B cell (primary cell): ENCODE measurements at regions not wholly inside any gene's neighbourhood (a gene's known extent, or its start where the extent isn't known, plus 50 kb on each side); places are given as distances from the start of the nearest gene placed in this dataset.
"Not testable (repeated sequence)": the region's sequence is repeated elsewhere in the genome, so short reads cannot be mapped to it uniquely, and the experiment has no call there.

Experiments used
- ATAC-seq: fragments of 200-7000 bp; cut with Tn5 transposase; one replicate; pipeline ENCODE4 v1.10.0; 2021; ENCODE audit warnings: low read depth, mild to moderate bottlenecking, moderate number of reproducible peaks, moderate library complexity
- CTCF ChIA-PET: fragments of 350-600 bp; sonication (Branson Sonifier 250); formaldehyde crosslinking; loops from one replicate; lab custom pipeline; 2021; ENCODE audit warnings: antibody characterized with exemption, inconsistent platforms; lab: Charles Lee
- POLR2A ChIA-PET: fragments of 350-600 bp; sonication (Branson Sonifier 250); formaldehyde crosslinking; loops from one replicate; lab custom pipeline; 2021; ENCODE audit warnings: antibody characterized with exemption; lab: Charles Lee
- DNase-seq: peaks from one replicate; pipeline ENCODE4 v3.0.0; 2013
- H2AFZ ChIP-seq: 2 replicates; pipeline ENCODE4 v1.6.1; 2012; ENCODE audit warnings: mild to moderate bottlenecking, low read depth, low read length; ENCODE audit not compliant: insufficient read depth, poor library complexity, severe bottlenecking
- H3K27ac ChIP-seq, 2 donors: 1 replicate in 1 of 2; 2 replicates in 1 of 2; pipeline ENCODE4 v1.5.1; 2012 to 2013; ENCODE audit warnings: low read length in 2 of 2, mild to moderate bottlenecking in 2 of 2, moderate library complexity in 1 of 2
- H3K27me3 ChIP-seq, 4 experiments: fragments of 200-600 bp in 1 of 4; sonication (generic) in 1 of 4; replicated peaks in 1 of 4; 1 replicate in 2 of 4; 2 replicates in 2 of 4; pipeline versions ENCODE4 v1.6.1 to v1.7.0; 2013 to 2016; ENCODE audit warnings: low read length in 3 of 4, mild to moderate bottlenecking in 2 of 4, mixed read lengths in 1 of 4, moderate library complexity in 1 of 4; ENCODE audit not compliant: insufficient read depth in 4 of 4, control insufficient read depth in 3 of 4; ENCODE audit errors: control extremely low read depth in 1 of 4
- H3K36me3 ChIP-seq, 2 experiments: replicated peaks in 1 of 2; 1 replicate in 1 of 2; 2 replicates in 1 of 2; pipeline versions ENCODE4 v1.6.1 to v1.7.1; 2013; ENCODE audit warnings: low read length in 1 of 2; ENCODE audit not compliant: insufficient read depth in 2 of 2, control insufficient read depth in 1 of 2; ENCODE audit errors: control extremely low read depth in 1 of 2, extremely low read depth in 1 of 2
- H3K4me1 ChIP-seq, 2 donors: fragments of 200-600 bp in 1 of 2; sonication (generic) in 1 of 2; 1 replicate in 1 of 2; 2 replicates in 1 of 2; pipeline versions ENCODE4 v1.5.1 to v1.6.1; 2013 to 2017; ENCODE audit warnings: low read length in 2 of 2; ENCODE audit not compliant: control insufficient read depth in 2 of 2, insufficient read depth in 2 of 2
- H3K4me2 ChIP-seq: replicated peaks from 2 replicates; pipeline ENCODE3; 2012; ENCODE audit warnings: mild to moderate bottlenecking, low read depth, low read length; ENCODE audit not compliant: poor library complexity, severe bottlenecking
- H3K4me3 ChIP-seq, 5 experiments: fragments of 200-600 bp in 1 of 5; sonication (generic) in 1 of 5; 1 replicate in 3 of 5; 2 replicates in 2 of 5; pipeline versions ENCODE4 v1.5.1 to v1.7.0; 2011 to 2016; ENCODE audit warnings: low read length in 4 of 5, mild to moderate bottlenecking in 4 of 5, low read depth in 2 of 5, control low read depth in 1 of 5, moderate library complexity in 1 of 5; ENCODE audit not compliant: insufficient read depth in 1 of 5; ENCODE audit errors: control extremely low read depth in 1 of 5, extremely low read depth in 1 of 5
- H3K79me2 ChIP-seq: fragments of 200-600 bp; sonication (generic); one replicate; pipeline ENCODE4 v1.6.0; 2016; ENCODE audit warnings: low read length; ENCODE audit not compliant: control insufficient read depth, insufficient read depth
- H3K9ac ChIP-seq: fragments of 200-600 bp; sonication (generic); 2 replicates; pipeline ENCODE4 v1.6.1; 2017; ENCODE audit warnings: mild to moderate bottlenecking, low read length, moderate library complexity
- H3K9me3 ChIP-seq, 3 donors: one replicate each; pipeline versions ENCODE4 v1.6.1 to v1.7.1; 2013; ENCODE audit warnings: low read length in 2 of 3; ENCODE audit not compliant: control insufficient read depth in 2 of 3, insufficient read depth in 1 of 3; ENCODE audit errors: control extremely low read depth in 1 of 3
- H4K20me1 ChIP-seq: 2 replicates; pipeline ENCODE4 v1.6.0; 2012; ENCODE audit warnings: mild to moderate bottlenecking, low read length; ENCODE audit not compliant: insufficient read depth, control insufficient read depth, poor library complexity, severe bottlenecking
- H3K27ac Mint-ChIP-seq: one replicate; pipeline ENCODE4 v1.8.0; 2021; ENCODE audit warnings: mixed read lengths
- H3K27me3 Mint-ChIP-seq: one replicate; pipeline ENCODE4 v1.8.0; 2021; ENCODE audit warnings: mixed read lengths
- H3K4me1 Mint-ChIP-seq: one replicate; pipeline ENCODE4 v1.8.0; 2021; ENCODE audit warnings: mixed read lengths
- H3K4me3 Mint-ChIP-seq: one replicate; pipeline ENCODE4 v1.8.0; 2021; ENCODE audit warnings: mixed read lengths
- H3K9me3 Mint-ChIP-seq: one replicate; pipeline ENCODE4 v1.8.0; 2022; ENCODE audit warnings: mixed read lengths; ENCODE audit not compliant: insufficient read depth
- CTCF ChIP-seq: fragments of 200-600 bp; IDR thresholded peaks from one replicate; pipeline ENCODE4 v1.8.0; 2022; ENCODE audit warnings: antibody characterized with exemption, mild to moderate bottlenecking
- EZH2 ChIP-seq: IDR thresholded peaks from 2 replicates; pipeline ENCODE4 v1.6.1; 2012; ENCODE audit warnings: borderline replicate concordance, low read depth, mild to moderate bottlenecking, moderate library complexity, low read length; ENCODE audit not compliant: insufficient read depth, poor library complexity, severe bottlenecking
- WGBS: methylation state at CpG from one replicate; pipeline ENCODE4 v1.1.5; 2013; ENCODE audit warnings: missing lambda C conversion rate; ENCODE audit not compliant: insufficient coverage; 5-methylcytosine and 5-hydroxymethylcytosine counted together
- intact Hi-C: fragments of 100-400 bp; cut with micrococcal nuclease; formaldehyde crosslinking; loops from one replicate; pipeline ENCODE4 v1.10.0; 2022

- H3K36me3 ChIP-seq, H3K27me3 Mint-ChIP-seq, H3K4me3 Mint-ChIP-seq, H3K27ac Mint-ChIP-seq, H3K27ac ChIP-seq, H3K27me3 ChIP-seq, ATAC-seq, H3K4me2 ChIP-seq, H3K9me3 ChIP-seq, H3K4me1 ChIP-seq, H3K9me3 Mint-ChIP-seq, H3K79me2 ChIP-seq, H3K4me1 Mint-ChIP-seq, H2AFZ ChIP-seq, POLR2A ChIA-PET, H3K9ac ChIP-seq, H4K20me1 ChIP-seq, DNase-seq, H3K4me3 ChIP-seq, intact Hi-C loops: not testable (repeated sequence)
- CTCF ChIA-PET = interaction anchor here (1.9 kb wide), 1 partner anchor 110 kb away, joined by 5 read pairs; no protein-coding TSS in a partner anchor
- 89% methylated on average over 3 of the region's 7 CpGs for WGBS
Measured at GRCh38 chr2:37722971-37723370, 51.5 kb upstream of the CDC42EP3 start.

GRCh38 chr2:37730037-37730818, 58.8 kb upstream of the CDC42EP3 start:
- POLR2A ChIA-PET = no interaction called here
- Histone ChIP-seq H3K9ac (no peak overlapping the region), H3K9me3 (no peaks in the 10 kb centered on the region), H2AFZ (no peak overlapping the region), H3K4me3 (no peak overlapping the region), H3K4me1 (no peaks in the 10 kb centered on the region), H3K79me2 (no peaks in the 10 kb centered on the region), H3K4me2 (no peak overlapping the region), H3K36me3 (no peaks in the 10 kb centered on the region), H3K27ac (no peak overlapping the region), H4K20me1 (no peaks in the 10 kb centered on the region), H3K27me3 (no peaks in the 10 kb centered on the region)
- Mint-ChIP-seq H3K27me3 (peaks cover 9% of the 10 kb centered on the region), H3K4me3 (no peak overlapping the region), H3K9me3 (no peaks in the 10 kb centered on the region), H3K4me1 (no peaks in the 10 kb centered on the region), H3K27ac (no peak overlapping the region)
- TF ChIP-seq EZH2 (no peak), CTCF (no peak)
- ATAC-seq = no peak
- CTCF ChIA-PET = no interaction called here
- intact Hi-C loops = no loop called here
- no peak for DNase-seq
- WGBS = no CpG with 5 or more reads among the region's 1 CpG

- H3K4me1 ChIP-seq, H3K27me3 Mint-ChIP-seq, H3K27ac Mint-ChIP-seq, H3K27ac ChIP-seq, H3K36me3 ChIP-seq, H2AFZ ChIP-seq, H3K4me3 ChIP-seq, ATAC-seq, H3K27me3 ChIP-seq, intact Hi-C loops, H3K9ac ChIP-seq, DNase-seq, H3K4me3 Mint-ChIP-seq, H3K79me2 ChIP-seq, POLR2A ChIA-PET, H3K9me3 ChIP-seq, H3K9me3 Mint-ChIP-seq, H4K20me1 ChIP-seq, H3K4me1 Mint-ChIP-seq, H3K4me2 ChIP-seq: not testable (repeated sequence)
- CTCF ChIA-PET = interaction anchor here (0.5 kb wide), 1 partner anchor 660 kb away, joined by 4 read pairs; no protein-coding TSS in a partner anchor
Measured at GRCh38 chr2:37732412-37732811, 61.0 kb upstream of the CDC42EP3 start.
